ENCODE measurements at regions not wholly inside any gene's neighbourhood (a gene's known extent, or its start where the extent isn't known, plus 50 kb on each side); places are given as distances from the start of the nearest gene placed in this dataset.

DNA sequence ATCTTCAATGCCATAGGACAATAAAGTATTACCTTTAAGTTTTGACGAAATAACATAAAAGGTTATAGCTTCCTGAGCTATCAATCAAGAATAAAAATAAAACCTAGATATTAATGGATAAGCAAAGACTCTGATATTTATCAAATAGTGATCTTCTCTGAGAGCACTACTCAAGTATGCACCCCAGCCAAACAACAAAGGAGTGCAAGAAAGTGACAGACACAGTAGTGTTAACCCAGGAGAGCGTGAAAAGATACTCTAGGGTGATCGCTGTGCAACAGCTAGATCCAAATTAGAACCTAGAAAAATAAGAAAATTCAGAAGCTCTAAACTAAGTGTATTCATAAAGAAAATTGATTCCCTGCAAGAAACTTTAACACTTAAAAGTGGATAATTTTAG is 83.5 kb upstream of the CDYL start:
- TF ChIP-seq, protein P1, sequence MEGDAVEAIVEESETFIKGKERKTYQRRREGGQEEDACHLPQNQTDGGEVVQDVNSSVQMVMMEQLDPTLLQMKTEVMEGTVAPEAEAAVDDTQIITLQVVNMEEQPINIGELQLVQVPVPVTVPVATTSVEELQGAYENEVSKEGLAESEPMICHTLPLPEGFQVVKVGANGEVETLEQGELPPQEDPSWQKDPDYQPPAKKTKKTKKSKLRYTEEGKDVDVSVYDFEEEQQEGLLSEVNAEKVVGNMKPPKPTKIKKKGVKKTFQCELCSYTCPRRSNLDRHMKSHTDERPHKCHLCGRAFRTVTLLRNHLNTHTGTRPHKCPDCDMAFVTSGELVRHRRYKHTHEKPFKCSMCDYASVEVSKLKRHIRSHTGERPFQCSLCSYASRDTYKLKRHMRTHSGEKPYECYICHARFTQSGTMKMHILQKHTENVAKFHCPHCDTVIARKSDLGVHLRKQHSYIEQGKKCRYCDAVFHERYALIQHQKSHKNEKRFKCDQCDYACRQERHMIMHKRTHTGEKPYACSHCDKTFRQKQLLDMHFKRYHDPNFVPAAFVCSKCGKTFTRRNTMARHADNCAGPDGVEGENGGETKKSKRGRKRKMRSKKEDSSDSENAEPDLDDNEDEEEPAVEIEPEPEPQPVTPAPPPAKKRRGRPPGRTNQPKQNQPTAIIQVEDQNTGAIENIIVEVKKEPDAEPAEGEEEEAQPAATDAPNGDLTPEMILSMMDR (IDR thresholded peaks at IDR 0.05), result no peak
- TF ChIP-seq POLR2AphosphoS5 (IDR thresholded peaks at IDR 0.05; ENCODE audit: low read depth, low read length), result no peak

All from Panc1 (cell line).